ENCODE measurements at regions not wholly inside any gene's neighbourhood (a gene's known extent, or its start where the extent isn't known, plus 50 kb on each side); places are given as distances from the start of the nearest gene placed in this dataset.

GRCh38 chr6:122077603-122078002 is 321.8 kb upstream of the HSF2 start:
- no TSS peak for BruUV-seq (replicated peaks)
- H3K9me3 ChIP-seq (ENCODE audit: control insufficient read depth, insufficient read depth, low read depth, low read length), result no peaks in the 10 kb centered on the region
- in situ Hi-C loops (cut with HindIII; ENCODE audit: low pct_unique_long_range_greater_than_20kb, low sequenced_read_pairs), result no loop called here
- DNase-seq (ENCODE audit: low read depth, low spot score) (no peak), ATAC-seq (no peak)
- no peak for TF ChIP-seq POLR2AphosphoS5 (IDR thresholded peaks at IDR 0.05; ENCODE audit: low read depth, low read length)
- TF ChIP-seq CTCF (IDR thresholded peaks at IDR 0.05), result no peak
- no peak for TF ChIP-seq SIN3A (IDR thresholded peaks at IDR 0.05; ENCODE audit: borderline replicate concordance, insufficient read depth, low read depth, low read length)
- TF ChIP-seq REST (IDR thresholded peaks at IDR 0.05; ENCODE audit: insufficient read depth in 1 of 2, low read depth in 2 of 2, low read length in 1 of 2), result no peak
- TF ChIP-seq TCF7L2 (IDR thresholded peaks at IDR 0.05; ENCODE audit: low read depth, low read length), result no peak
- no peaks in the 10 kb centered on the region for H3K27me3 ChIP-seq (ENCODE audit: control insufficient read depth, insufficient read depth, low read length)
- no peak overlapping the region for H3K27ac ChIP-seq (ENCODE audit: low read length)
- no peaks in the 10 kb centered on the region for H3K4me1 ChIP-seq (ENCODE audit: control insufficient read depth, insufficient read depth, low read length)
- no peaks in the 10 kb centered on the region for H3K36me3 ChIP-seq (ENCODE audit: control insufficient read depth, insufficient read depth, low read length)
- ChIA-PET POLR2A (no interaction called here), CTCF (no interaction called here)
- no peak overlapping the region for H3K4me3 ChIP-seq (ENCODE audit: low read depth in 2 of 2, low read length in 2 of 2)
- intact Hi-C loops (cut with micrococcal nuclease; ENCODE audit: unreplicated experiment), result no loop called here

GRCh38 chr6:122078481-122078880 is 321.0 kb upstream of the HSF2 start:
- ATAC-seq (no peak), DNase-seq (ENCODE audit: low read depth, low spot score) (no peak)
- Histone ChIP-seq H3K36me3 (ENCODE audit: control insufficient read depth, insufficient read depth, low read length) (no peaks in the 10 kb centered on the region), H3K27me3 (ENCODE audit: control insufficient read depth, insufficient read depth, low read length) (no peaks in the 10 kb centered on the region), H3K4me1 (ENCODE audit: control insufficient read depth, insufficient read depth, low read length) (no peaks in the 10 kb centered on the region), H3K4me3 (ENCODE audit: low read depth in 2 of 2, low read length in 2 of 2) (no peak overlapping the region), H3K27ac (ENCODE audit: low read length) (no peak overlapping the region), H3K9me3 (ENCODE audit: control insufficient read depth, insufficient read depth, low read depth, low read length) (no peaks in the 10 kb centered on the region)
- in situ Hi-C loops (cut with HindIII; ENCODE audit: low pct_unique_long_range_greater_than_20kb, low sequenced_read_pairs) (no loop called here), intact Hi-C loops (cut with micrococcal nuclease; ENCODE audit: unreplicated experiment) (no loop called here)
- ChIA-PET POLR2A (no interaction called here), CTCF (no interaction called here)
- no TSS peak for BruUV-seq (replicated peaks)
- TF ChIP-seq POLR2AphosphoS5 (IDR thresholded peaks at IDR 0.05; ENCODE audit: low read depth, low read length), result no peak
- TF ChIP-seq CTCF (IDR thresholded peaks at IDR 0.05), result no peak
- no peak for TF ChIP-seq TCF7L2 (IDR thresholded peaks at IDR 0.05; ENCODE audit: low read depth, low read length)
- TF ChIP-seq REST (IDR thresholded peaks at IDR 0.05; ENCODE audit: insufficient read depth in 1 of 2, low read depth in 2 of 2, low read length in 1 of 2), result no peak
- no peak for TF ChIP-seq SIN3A (IDR thresholded peaks at IDR 0.05; ENCODE audit: borderline replicate concordance, insufficient read depth, low read depth, low read length)

Data from Panc1 (cell line).